ENCODE measurements at regions not wholly inside any gene's neighbourhood (a gene's known extent, or its start where the extent isn't known, plus 50 kb on each side); places are given as distances from the start of the nearest gene placed in this dataset.

DNA sequence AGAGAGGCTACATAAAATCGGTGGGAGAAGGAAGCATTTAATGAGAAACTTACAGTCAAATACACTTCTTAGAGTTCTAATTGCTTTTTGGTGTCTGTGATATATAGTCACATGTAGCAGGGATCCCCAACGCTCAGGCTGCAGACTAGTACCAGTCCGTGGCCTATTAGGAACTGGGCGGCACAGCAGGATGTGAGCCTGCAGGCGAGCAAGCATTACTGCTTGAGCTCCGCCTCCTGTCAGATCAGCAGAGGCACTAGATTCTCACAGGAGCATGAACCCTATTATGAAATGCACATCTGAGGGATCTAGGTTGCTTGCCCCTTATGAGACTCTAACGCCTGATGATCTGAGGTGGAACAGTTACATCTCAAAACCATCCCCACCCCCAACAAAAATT, 158.5 kb downstream of the TANC2 start:
- H3K27ac Mint-ChIP-seq: no peak overlapping the region
- no peaks in the 10 kb centered on the region for H3K9me3 Mint-ChIP-seq (ENCODE audit: low read depth)
- no peaks in the 10 kb centered on the region for H3K27me3 Mint-ChIP-seq
- CTCF ChIA-PET: no interaction called here
- ATAC-seq (no peak), DNase-seq (no peak)
- no peaks in the 10 kb centered on the region for H3K36me3 Mint-ChIP-seq
- no peaks in the 10 kb centered on the region for H3K4me1 Mint-ChIP-seq
- no peak overlapping the region for H3K4me3 Mint-ChIP-seq

DNA sequence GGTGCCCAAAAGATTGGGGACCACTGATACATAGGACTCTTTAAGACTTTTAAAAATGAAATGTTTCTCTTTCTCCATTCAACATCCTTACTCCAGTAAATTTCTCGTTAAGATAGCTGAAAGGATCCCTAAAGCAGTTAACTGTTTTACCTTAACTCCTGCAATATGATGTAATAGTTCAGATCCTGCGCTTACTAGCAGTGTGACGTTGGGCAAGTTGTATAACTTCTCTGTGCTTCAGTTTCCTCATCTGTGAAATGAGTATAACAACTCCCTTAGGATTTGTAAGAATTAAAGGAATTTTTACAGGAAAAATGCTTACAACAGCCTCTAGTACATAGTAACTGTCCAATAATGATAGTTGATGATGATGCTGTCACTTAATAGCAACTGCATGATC, 158.9 kb downstream of the TANC2 start:
- no peak overlapping the region for H3K27ac Mint-ChIP-seq
- ATAC-seq (no peak), DNase-seq (no peak)
- no peaks in the 10 kb centered on the region for H3K4me1 Mint-ChIP-seq
- CTCF ChIA-PET: no interaction called here
- H3K36me3 Mint-ChIP-seq: no peaks in the 10 kb centered on the region
- no peaks in the 10 kb centered on the region for H3K27me3 Mint-ChIP-seq
- H3K9me3 Mint-ChIP-seq (ENCODE audit: low read depth): no peaks in the 10 kb centered on the region
- no peak overlapping the region for H3K4me3 Mint-ChIP-seq

GRCh38 chr17:63125987-63126386, 160.0 kb downstream of the TANC2 start:
- no peaks in the 10 kb centered on the region for H3K27me3 Mint-ChIP-seq
- no peaks in the 10 kb centered on the region for H3K9me3 Mint-ChIP-seq (ENCODE audit: low read depth)
- no peak overlapping the region for H3K27ac Mint-ChIP-seq
- CTCF ChIA-PET: no interaction called here
- H3K4me1 Mint-ChIP-seq: no peaks in the 10 kb centered on the region
- no peaks in the 10 kb centered on the region for H3K36me3 Mint-ChIP-seq
- no peak overlapping the region for H3K4me3 Mint-ChIP-seq
- DNase-seq (no peak), ATAC-seq (no peak)

GRCh38 chr17:63126607-63127006, 160.6 kb downstream of the TANC2 start:
- ATAC-seq (no peak), DNase-seq (no peak)
- no peaks in the 10 kb centered on the region for H3K27me3 Mint-ChIP-seq
- H3K9me3 Mint-ChIP-seq (ENCODE audit: low read depth): no peaks in the 10 kb centered on the region
- H3K27ac Mint-ChIP-seq: no peak overlapping the region
- no peak overlapping the region for H3K4me3 Mint-ChIP-seq
- H3K36me3 Mint-ChIP-seq: no peaks in the 10 kb centered on the region
- CTCF ChIA-PET: interaction anchor here (1.3 kb wide), 1 partner anchor 9 kb away, joined by 3 read pairs; no protein-coding TSS in a partner anchor
- H3K4me1 Mint-ChIP-seq: no peaks in the 10 kb centered on the region

DNA sequence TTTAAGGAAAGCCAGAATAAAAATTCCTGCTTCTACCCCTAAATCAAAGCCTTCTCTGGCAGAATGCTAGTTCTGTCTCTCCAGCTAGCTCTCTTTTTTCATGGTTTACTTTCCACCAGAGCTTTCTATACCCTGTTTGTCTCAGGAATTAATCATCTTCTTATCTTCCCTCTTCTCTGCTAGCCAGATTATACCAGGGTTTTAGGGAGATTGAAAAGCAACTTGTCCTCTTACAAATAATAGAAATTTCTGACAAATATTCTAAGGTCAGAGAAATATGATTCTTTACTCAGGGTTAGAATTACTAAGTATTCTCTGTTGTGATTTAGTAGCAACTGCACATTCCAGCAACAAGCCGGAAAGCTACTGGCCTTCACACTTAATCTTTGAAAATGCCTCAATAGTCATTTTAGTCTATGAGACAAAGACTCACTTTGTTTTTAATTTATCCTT, 166.4 kb downstream of the TANC2 start:
- Mint-ChIP-seq H3K4me3 (no peak overlapping the region), H3K4me1 (no peaks in the 10 kb centered on the region), H3K27ac (no peak overlapping the region), H3K9me3 (ENCODE audit: low read depth) (no peaks in the 10 kb centered on the region), H3K36me3 (no peaks in the 10 kb centered on the region), H3K27me3 (no peaks in the 10 kb centered on the region)
- CTCF ChIA-PET: interaction anchor here (1.2 kb wide), 1 partner anchor 274 kb away, joined by 4 read pairs; no protein-coding TSS in a partner anchor
- no peak for DNase-seq
- ATAC-seq: no peak

DNA sequence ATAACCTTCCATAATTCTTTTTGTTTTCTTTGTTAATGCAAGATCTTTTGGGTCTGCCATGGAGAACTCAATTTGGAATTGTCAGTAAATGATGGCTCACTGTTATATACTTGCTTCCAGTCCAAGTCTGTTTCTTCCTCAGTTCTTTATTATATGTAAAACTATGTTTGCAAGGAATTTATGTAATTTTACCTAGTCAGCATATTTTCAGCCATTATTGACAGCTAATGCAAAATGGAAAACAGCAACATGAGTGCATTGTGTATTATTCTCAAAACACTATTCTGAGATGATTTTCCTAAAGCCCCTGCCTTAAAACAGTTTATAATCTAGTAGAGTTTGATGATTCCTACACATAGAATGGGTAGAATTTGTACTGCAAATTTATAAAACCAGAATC, 167.5 kb downstream of the TANC2 start:
- no peaks in the 10 kb centered on the region for H3K27me3 Mint-ChIP-seq
- no peaks in the 10 kb centered on the region for H3K4me1 Mint-ChIP-seq
- no peaks in the 10 kb centered on the region for H3K9me3 Mint-ChIP-seq (ENCODE audit: low read depth)
- H3K36me3 Mint-ChIP-seq: no peaks in the 10 kb centered on the region
- CTCF ChIA-PET: no interaction called here
- no peak for ATAC-seq
- H3K4me3 Mint-ChIP-seq: no peak overlapping the region
- H3K27ac Mint-ChIP-seq: no peak overlapping the region
- DNase-seq: no peak

DNA sequence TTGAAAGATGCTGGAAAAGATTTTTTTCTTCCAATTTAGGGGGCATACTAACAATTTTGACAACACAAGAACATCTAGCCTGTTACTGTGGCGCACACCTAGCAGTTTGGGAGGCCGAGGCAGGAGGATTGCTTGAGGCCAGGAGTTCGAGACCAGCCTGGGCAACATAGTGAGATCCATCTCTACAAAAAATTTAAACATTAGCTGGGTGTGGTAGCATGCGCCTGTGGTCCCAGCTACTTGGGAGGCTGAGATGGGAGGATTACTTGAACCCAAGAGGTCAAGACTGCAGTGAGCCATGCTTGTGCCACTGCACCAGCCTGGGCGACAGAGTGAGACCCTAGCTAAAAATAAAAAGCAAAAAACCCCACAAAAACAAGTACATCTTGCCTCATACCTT, 168.8 kb downstream of the TANC2 start:
- CTCF ChIA-PET: no interaction called here
- H3K36me3 Mint-ChIP-seq: no peaks in the 10 kb centered on the region
- no peaks in the 10 kb centered on the region for H3K9me3 Mint-ChIP-seq (ENCODE audit: low read depth)
- no peak for ATAC-seq
- no peak overlapping the region for H3K27ac Mint-ChIP-seq
- DNase-seq: no peak
- no peak overlapping the region for H3K4me3 Mint-ChIP-seq
- H3K27me3 Mint-ChIP-seq: no peaks in the 10 kb centered on the region
- H3K4me1 Mint-ChIP-seq: no peaks in the 10 kb centered on the region

DNA sequence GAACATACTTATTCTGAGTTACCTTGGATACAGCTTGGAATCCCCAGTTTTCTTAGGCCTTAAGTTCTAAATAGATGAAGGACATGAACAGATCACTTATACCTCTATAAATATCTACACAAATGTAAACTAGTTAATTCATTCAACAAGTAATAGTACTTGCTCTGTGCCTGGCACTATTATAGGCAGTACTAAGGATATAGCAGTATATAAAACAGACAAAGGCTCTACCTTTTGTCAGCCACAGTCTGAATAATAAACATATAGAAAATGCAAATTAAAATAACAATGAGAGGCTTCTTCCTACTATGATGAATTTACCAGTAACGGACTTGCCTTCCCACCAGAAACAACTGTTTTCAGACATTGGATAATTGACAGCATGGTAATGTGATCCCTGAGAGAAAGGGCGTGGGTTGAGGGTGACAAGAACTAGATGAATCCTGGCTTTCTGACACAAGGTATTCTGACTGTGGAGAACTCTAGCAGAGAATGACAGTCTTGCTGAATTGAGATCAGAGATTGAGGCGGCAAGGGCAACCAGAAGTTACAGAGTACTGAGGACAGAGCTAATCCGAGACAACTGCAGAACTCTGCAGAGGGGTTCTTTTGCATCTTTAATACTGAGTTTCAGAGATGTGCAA, 170.5 kb downstream of the TANC2 start:
- Mint-ChIP-seq H3K27me3 (no peaks in the 10 kb centered on the region), H3K9me3 (ENCODE audit: low read depth) (no peaks in the 10 kb centered on the region), H3K36me3 (no peaks in the 10 kb centered on the region), H3K4me3 (no peak overlapping the region), H3K27ac (no peak overlapping the region), H3K4me1 (peaks cover 5% of the 10 kb centered on the region)
- ATAC-seq (no peak), DNase-seq (no peak)
- CTCF ChIA-PET: no interaction called here

- no peak for ATAC-seq
- no peak for DNase-seq
- H3K27ac Mint-ChIP-seq: no peak overlapping the region
- CTCF ChIA-PET: no interaction called here
- H3K27me3 Mint-ChIP-seq: no peaks in the 10 kb centered on the region
- H3K36me3 Mint-ChIP-seq: no peaks in the 10 kb centered on the region
- H3K4me3 Mint-ChIP-seq: no peak overlapping the region
- H3K4me1 Mint-ChIP-seq: peaks cover 5% of the 10 kb centered on the region
- H3K9me3 Mint-ChIP-seq (ENCODE audit: low read depth): no peaks in the 10 kb centered on the region
Observed at GRCh38 chr17:63137163-63137562, 171.1 kb downstream of the TANC2 start.

GRCh38 chr17:63138713-63139112, 172.7 kb downstream of the TANC2 start:
- Mint-ChIP-seq H3K4me1 (peaks cover 5% of the 10 kb centered on the region), H3K27me3 (no peaks in the 10 kb centered on the region), H3K9me3 (ENCODE audit: low read depth) (no peaks in the 10 kb centered on the region), H3K27ac (no peak overlapping the region), H3K4me3 (no peak overlapping the region), H3K36me3 (no peaks in the 10 kb centered on the region)
- CTCF ChIA-PET: no interaction called here
- no peak for ATAC-seq
- DNase-seq: no peak

DNA sequence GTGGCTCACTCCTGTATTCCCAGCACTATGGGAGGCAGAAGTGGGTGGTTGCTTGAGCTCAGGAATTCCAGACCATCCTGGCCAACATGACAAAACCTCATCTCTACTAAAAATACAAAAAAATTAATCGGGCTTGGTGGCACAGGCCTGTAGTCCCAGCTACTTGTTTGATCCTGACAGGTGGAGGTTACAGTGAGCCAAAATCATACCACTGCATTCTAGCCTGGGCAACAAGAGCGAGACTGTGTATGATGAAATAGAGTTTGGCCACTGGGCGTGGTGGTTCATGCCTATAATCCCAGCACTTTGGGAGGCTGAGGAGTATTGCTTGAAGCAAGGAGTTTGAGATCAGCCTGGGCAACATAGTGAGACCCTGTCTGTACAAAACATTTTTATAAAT, 173.3 kb downstream of the TANC2 start:
- Mint-ChIP-seq H3K4me1 (peaks cover 5% of the 10 kb centered on the region), H3K9me3 (ENCODE audit: low read depth) (no peaks in the 10 kb centered on the region), H3K27ac (no peak overlapping the region), H3K4me3 (no peak overlapping the region), H3K36me3 (no peaks in the 10 kb centered on the region), H3K27me3 (no peaks in the 10 kb centered on the region)
- CTCF ChIA-PET: no interaction called here
- no peak for DNase-seq
- no peak for ATAC-seq

DNA sequence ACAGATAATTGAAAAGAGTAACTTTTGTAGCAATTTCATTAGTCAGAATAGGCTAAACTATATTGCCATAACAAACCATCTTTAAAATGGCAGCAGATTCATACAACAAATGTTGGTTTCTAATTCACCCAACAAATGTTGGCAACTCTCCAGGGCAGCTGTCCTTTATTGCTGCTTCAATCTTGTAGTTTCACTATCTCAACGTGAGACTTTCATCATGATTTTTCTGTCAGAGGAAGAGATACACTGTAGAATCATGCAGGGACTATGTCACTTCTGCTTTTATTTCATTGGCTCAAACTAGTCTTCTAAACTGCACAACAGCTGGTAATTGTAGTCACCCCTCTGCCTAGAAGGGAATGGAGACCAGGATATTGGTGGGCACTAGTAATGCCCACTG, 174.2 kb downstream of the TANC2 start:
- CTCF ChIA-PET: interaction anchor here (0.6 kb wide), 1 partner anchor 132 kb away, joined by 3 read pairs; no protein-coding TSS in a partner anchor
- no peaks in the 10 kb centered on the region for H3K27me3 Mint-ChIP-seq
- H3K4me3 Mint-ChIP-seq: no peak overlapping the region
- DNase-seq: no peak
- no peak overlapping the region for H3K27ac Mint-ChIP-seq
- no peaks in the 10 kb centered on the region for H3K9me3 Mint-ChIP-seq (ENCODE audit: low read depth)
- peaks cover 5% of the 10 kb centered on the region for H3K4me1 Mint-ChIP-seq
- no peaks in the 10 kb centered on the region for H3K36me3 Mint-ChIP-seq
- ATAC-seq: no peak

GRCh38 chr17:63142836-63143235, 176.8 kb downstream of the TANC2 start:
- H3K27me3 Mint-ChIP-seq: no peaks in the 10 kb centered on the region
- DNase-seq (no peak), ATAC-seq (no peak)
- CTCF ChIA-PET: no interaction called here
- H3K27ac Mint-ChIP-seq: no peak overlapping the region
- H3K36me3 Mint-ChIP-seq: peaks cover 1% of the 10 kb centered on the region
- H3K9me3 Mint-ChIP-seq (ENCODE audit: low read depth): no peaks in the 10 kb centered on the region
- no peak overlapping the region for H3K4me3 Mint-ChIP-seq
- H3K4me1 Mint-ChIP-seq: peaks cover 5% of the 10 kb centered on the region

GRCh38 chr17:63150490-63150889, 184.5 kb downstream of the TANC2 start:
- CTCF ChIA-PET: interaction anchor here (0.7 kb wide), 1 partner anchor 1938 kb away, joined by 3 read pairs; no protein-coding TSS in a partner anchor

More at GRCh38 chr17:63150490-63150889, 184.5 kb downstream of the TANC2 start:
- DNase-seq (no peak), ATAC-seq (no peak)
- Mint-ChIP-seq H3K4me3 (no peak overlapping the region), H3K4me1 (peaks cover 5% of the 10 kb centered on the region), H3K27ac (no peak overlapping the region), H3K9me3 (ENCODE audit: low read depth) (no peaks in the 10 kb centered on the region), H3K27me3 (no peaks in the 10 kb centered on the region), H3K36me3 (peaks cover 1% of the 10 kb centered on the region)

Data from activated CD8-positive, alpha-beta memory T cell treated with anti-CD3 and anti-CD28 coated beads, Interleukin-2, amount 10 ng/mL, durations not matched to agents 7 days and 5 days (primary cell).